ENCODE measurements at regions not wholly inside any gene's neighbourhood (a gene's known extent, or its start where the extent isn't known, plus 50 kb on each side); places are given as distances from the start of the nearest gene placed in this dataset.

GRCh38 chr7:53418834-53419482 lies 383.5 kb downstream of the POM121L12 start:
- Histone ChIP-seq H3K4me1 (ENCODE audit: insufficient read depth, low read length) (no peaks in the 10 kb centered on the region), H3K27ac (ENCODE audit: extremely low read length, insufficient read depth, low read length) (no peak overlapping the region), H3K9me3 (ENCODE audit: low read length) (peaks cover 78% of the 10 kb centered on the region), H2AFZ (ENCODE audit: low read length) (no peak overlapping the region), H3K79me2 (ENCODE audit: insufficient read depth, low read length) (no peaks in the 10 kb centered on the region), H3K27me3 (ENCODE audit: control insufficient read depth in 1 of 2, insufficient read depth in 2 of 2, low read length in 2 of 2) (no peaks in the 10 kb centered on the region), H3K9ac (ENCODE audit: insufficient read depth, low read depth, low read length) (no peak overlapping the region), H3K4me3 (replicated peaks in 1 of 3; ENCODE audit: insufficient read depth in 1 of 3, low read depth in 2 of 3, low read length in 3 of 3) (no peak overlapping the region), H4K20me1 (ENCODE audit: insufficient read depth, low read length) (no peaks in the 10 kb centered on the region), H3K36me3 (replicated peaks in 1 of 2; ENCODE audit: control insufficient read depth in 1 of 2, insufficient read depth in 2 of 2, low read length in 2 of 2) (no peaks in the 10 kb centered on the region), H3K4me2 (ENCODE audit: low read depth, low read length) (no peak overlapping the region)
- BruUV-seq (replicated peaks), result no TSS peak
- POLR2A ChIA-PET, result no interaction called here
- intact Hi-C loops (cut with micrococcal nuclease; ENCODE audit: unreplicated experiment) (no loop called here), in situ Hi-C loops (cut with HindIII; ENCODE audit: extremely low pct_ligation_motif_present, low pct_unique_long_range_greater_than_20kb) (no loop called here)
- DNase-seq (ENCODE audit: low spot score) (no peak), ATAC-seq (no peak), FAIRE-seq (no peak)
- TF ChIP-seq TOPORS (CRISPR knock-in tag; IDR thresholded peaks at IDR 0.05) (no peak), LRRFIP1 (CRISPR knock-in tag; conservative IDR thresholded peaks at IDR 0.05) (no peak), DNMT1 (CRISPR knock-in tag; IDR thresholded peaks at IDR 0.05) (no peak), HNRNPUL1 (IDR thresholded peaks at IDR 0.05; ENCODE audit: low read depth, low read length) (no peak), ZNF33A (CRISPR knock-in tag; IDR thresholded peaks at IDR 0.05; ENCODE audit: borderline replicate concordance) (no peak), CCDC6 (CRISPR knock-in tag; IDR thresholded peaks at IDR 0.05) (no peak), ZNF678 (CRISPR knock-in tag; IDR thresholded peaks at IDR 0.05) (no peak), FOXC1 (CRISPR knock-in tag; IDR thresholded peaks at IDR 0.05; ENCODE audit: borderline replicate concordance) (no peak), HOXA7 (CRISPR knock-in tag; IDR thresholded peaks at IDR 0.05) (no peak), ZNF792 (CRISPR knock-in tag; IDR thresholded peaks at IDR 0.05) (no peak), FLYWCH1 (CRISPR knock-in tag; IDR thresholded peaks at IDR 0.05) (no peak), MAFG (CRISPR knock-in tag; IDR thresholded peaks at IDR 0.05) (no peak), REST (IDR thresholded peaks at IDR 0.05; ENCODE audit: borderline replicate concordance in 1 of 2, low read depth in 1 of 2, low read length in 2 of 2) (no peak)
- TF ChIP-seq, protein P1, sequence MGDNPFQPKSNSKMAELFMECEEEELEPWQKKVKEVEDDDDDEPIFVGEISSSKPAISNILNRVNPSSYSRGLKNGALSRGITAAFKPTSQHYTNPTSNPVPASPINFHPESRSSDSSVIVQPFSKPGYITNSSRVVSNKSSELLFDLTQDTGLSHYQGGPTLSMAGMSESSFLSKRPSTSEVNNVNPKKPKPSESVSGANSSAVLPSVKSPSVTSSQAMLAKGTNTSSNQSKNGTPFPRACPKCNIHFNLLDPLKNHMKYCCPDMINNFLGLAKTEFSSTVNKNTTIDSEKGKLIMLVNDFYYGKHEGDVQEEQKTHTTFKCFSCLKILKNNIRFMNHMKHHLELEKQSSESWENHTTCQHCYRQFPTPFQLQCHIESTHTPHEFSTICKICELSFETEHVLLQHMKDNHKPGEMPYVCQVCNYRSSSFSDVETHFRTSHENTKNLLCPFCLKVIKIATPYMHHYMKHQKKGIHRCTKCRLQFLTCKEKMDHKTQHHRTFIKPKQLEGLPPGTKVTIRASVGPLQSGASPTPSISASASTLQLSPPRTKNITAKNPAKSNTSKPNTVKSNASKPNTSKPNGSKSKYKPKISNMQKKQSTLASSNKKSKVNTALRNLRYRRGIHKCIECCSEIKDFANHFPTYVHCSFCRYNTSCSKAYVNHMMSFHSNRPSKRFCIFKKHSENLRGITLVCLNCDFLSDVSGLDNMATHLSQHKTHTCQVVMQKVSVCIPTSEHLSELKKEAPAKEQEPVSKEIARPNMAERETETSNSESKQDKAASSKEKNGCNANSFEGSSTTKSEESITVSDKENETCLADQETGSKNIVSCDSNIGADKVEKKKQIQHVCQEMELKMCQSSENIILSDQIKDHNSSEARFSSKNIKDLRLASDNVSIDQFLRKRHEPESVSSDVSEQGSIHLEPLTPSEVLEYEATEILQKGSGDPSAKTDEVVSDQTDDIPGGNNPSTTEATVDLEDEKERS (CRISPR knock-in tag; IDR thresholded peaks at IDR 0.05), result no peak
- CTCF ChIA-PET (ENCODE audit: low intra/inter-chr PET ratio, low total read pairs), result no interaction called here
- WGBS (ENCODE audit: low lambda C conversion rate), result 0% methylated on average over 1 of the region's 1 CpG

All from HepG2 (cell line).